ENCODE measurements at regions not wholly inside any gene's neighbourhood (a gene's known extent, or its start where the extent isn't known, plus 50 kb on each side); places are given as distances from the start of the nearest gene placed in this dataset.

DNA sequence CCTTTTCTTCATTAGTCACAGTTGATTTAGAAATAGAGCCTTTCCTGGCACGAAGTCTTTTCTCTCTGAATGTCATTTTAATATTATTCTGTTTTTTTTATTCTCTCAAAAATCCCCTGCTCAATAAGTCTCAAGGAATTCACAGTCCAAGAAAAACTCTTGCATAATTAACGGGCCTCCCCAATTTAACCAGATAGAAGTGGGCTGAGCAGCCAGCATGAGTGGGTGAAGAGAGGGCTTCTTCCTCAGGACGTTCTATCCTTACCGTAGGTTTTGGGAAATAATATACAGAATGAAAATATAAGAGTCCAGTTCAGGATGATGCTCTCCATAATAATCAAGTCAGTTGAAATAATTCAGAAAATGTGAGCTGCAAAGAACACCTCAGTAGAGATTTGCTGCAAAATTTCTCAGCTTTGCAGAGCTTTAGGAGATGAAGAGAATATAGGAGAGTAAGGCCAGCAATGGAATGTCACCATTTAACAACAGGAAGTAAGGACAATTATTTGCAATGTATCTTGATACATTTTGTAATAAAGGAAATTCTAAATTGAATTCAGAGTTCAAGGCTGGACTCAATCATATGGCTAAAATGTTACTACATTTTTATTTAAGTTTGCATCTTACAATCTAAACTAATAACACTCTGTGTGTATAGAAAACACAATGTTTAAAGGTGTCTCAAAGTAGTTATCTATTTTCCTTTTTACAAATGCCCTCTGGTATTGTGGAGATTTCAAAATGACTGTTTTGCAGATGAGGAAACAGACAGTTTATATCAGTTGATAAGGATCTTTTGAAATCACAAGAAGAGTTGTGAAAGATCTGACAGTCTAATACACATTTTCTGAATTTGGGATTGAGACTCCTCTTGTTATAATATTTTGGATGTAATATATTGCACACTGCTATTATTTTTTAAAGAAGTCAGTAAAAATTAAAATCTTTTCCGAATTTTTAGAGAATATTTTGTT lies 1724.1 kb upstream of the SEL1L start:
- ChIA-PET CTCF (no interaction called here), POLR2A (no interaction called here)
- no peak for ATAC-seq
- no peak overlapping the region for H3K4me3 Mint-ChIP-seq
- no peaks in the 10 kb centered on the region for H3K9me3 Mint-ChIP-seq
- TF ChIP-seq, protein P1, sequence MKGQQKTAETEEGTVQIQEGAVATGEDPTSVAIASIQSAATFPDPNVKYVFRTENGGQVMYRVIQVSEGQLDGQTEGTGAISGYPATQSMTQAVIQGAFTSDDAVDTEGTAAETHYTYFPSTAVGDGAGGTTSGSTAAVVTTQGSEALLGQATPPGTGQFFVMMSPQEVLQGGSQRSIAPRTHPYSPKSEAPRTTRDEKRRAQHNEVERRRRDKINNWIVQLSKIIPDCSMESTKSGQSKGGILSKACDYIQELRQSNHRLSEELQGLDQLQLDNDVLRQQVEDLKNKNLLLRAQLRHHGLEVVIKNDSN (CRISPR knock-in tag; IDR thresholded peaks at IDR 0.05) = no peak
- TF ChIP-seq MYBL2 (CRISPR knock-in tag; IDR thresholded peaks at IDR 0.05) = no peak
- no peak for TF ChIP-seq ZNF219 (CRISPR knock-in tag; IDR thresholded peaks at IDR 0.05; ENCODE audit: borderline replicate concordance)
- no peak for TF ChIP-seq CBFB (CRISPR knock-in tag; IDR thresholded peaks at IDR 0.05; ENCODE audit: low read depth)
- TF ChIP-seq, protein P2, sequence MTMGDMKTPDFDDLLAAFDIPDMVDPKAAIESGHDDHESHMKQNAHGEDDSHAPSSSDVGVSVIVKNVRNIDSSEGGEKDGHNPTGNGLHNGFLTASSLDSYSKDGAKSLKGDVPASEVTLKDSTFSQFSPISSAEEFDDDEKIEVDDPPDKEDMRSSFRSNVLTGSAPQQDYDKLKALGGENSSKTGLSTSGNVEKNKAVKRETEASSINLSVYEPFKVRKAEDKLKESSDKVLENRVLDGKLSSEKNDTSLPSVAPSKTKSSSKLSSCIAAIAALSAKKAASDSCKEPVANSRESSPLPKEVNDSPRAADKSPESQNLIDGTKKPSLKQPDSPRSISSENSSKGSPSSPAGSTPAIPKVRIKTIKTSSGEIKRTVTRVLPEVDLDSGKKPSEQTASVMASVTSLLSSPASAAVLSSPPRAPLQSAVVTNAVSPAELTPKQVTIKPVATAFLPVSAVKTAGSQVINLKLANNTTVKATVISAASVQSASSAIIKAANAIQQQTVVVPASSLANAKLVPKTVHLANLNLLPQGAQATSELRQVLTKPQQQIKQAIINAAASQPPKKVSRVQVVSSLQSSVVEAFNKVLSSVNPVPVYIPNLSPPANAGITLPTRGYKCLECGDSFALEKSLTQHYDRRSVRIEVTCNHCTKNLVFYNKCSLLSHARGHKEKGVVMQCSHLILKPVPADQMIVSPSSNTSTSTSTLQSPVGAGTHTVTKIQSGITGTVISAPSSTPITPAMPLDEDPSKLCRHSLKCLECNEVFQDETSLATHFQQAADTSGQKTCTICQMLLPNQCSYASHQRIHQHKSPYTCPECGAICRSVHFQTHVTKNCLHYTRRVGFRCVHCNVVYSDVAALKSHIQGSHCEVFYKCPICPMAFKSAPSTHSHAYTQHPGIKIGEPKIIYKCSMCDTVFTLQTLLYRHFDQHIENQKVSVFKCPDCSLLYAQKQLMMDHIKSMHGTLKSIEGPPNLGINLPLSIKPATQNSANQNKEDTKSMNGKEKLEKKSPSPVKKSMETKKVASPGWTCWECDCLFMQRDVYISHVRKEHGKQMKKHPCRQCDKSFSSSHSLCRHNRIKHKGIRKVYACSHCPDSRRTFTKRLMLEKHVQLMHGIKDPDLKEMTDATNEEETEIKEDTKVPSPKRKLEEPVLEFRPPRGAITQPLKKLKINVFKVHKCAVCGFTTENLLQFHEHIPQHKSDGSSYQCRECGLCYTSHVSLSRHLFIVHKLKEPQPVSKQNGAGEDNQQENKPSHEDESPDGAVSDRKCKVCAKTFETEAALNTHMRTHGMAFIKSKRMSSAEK (CRISPR knock-in tag; IDR thresholded peaks at IDR 0.05; ENCODE audit: borderline replicate concordance) = no peak
- TF ChIP-seq JAZF1 (CRISPR knock-in tag; IDR thresholded peaks at IDR 0.05) = no peak
- no peak for TF ChIP-seq GRHL2 (CRISPR knock-in tag; IDR thresholded peaks at IDR 0.05; ENCODE audit: insufficient replicate concordance, severe bottlenecking)
- no peak for TF ChIP-seq OVOL2 (CRISPR knock-in tag; IDR thresholded peaks at IDR 0.05; ENCODE audit: borderline replicate concordance)
- TF ChIP-seq CREM (CRISPR knock-in tag; IDR thresholded peaks at IDR 0.05) = no peak
- no peak for TF ChIP-seq ELF4 (CRISPR knock-in tag; IDR thresholded peaks at IDR 0.05; ENCODE audit: low read depth)
- TF ChIP-seq, protein P3, sequence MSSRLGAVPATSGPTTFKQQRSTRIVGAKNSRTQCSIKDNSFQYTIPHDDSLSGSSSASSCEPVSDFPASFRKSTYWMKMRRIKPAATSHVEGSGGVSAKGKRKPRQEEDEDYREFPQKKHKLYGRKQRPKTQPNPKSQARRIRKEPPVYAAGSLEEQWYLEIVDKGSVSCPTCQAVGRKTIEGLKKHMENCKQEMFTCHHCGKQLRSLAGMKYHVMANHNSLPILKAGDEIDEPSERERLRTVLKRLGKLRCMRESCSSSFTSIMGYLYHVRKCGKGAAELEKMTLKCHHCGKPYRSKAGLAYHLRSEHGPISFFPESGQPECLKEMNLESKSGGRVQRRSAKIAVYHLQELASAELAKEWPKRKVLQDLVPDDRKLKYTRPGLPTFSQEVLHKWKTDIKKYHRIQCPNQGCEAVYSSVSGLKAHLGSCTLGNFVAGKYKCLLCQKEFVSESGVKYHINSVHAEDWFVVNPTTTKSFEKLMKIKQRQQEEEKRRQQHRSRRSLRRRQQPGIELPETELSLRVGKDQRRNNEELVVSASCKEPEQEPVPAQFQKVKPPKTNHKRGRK (CRISPR knock-in tag; IDR thresholded peaks at IDR 0.05; ENCODE audit: borderline replicate concordance) = no peak
- no peak for TF ChIP-seq HMGA2 (CRISPR knock-in tag; IDR thresholded peaks at IDR 0.05)
- TF ChIP-seq EMX1 (CRISPR knock-in tag; IDR thresholded peaks at IDR 0.05) = no peak
- TF ChIP-seq NR1H2 (CRISPR knock-in tag; IDR thresholded peaks at IDR 0.05) = no peak
- TF ChIP-seq SMAD4 (CRISPR knock-in tag; IDR thresholded peaks at IDR 0.05) = no peak
- no peak for TF ChIP-seq RELA (CRISPR knock-in tag; IDR thresholded peaks at IDR 0.05; ENCODE audit: borderline replicate concordance)
- TF ChIP-seq ERG (CRISPR knock-in tag; IDR thresholded peaks at IDR 0.05) = no peak
- no peak for DNase-seq (ENCODE audit: low spot score)
- no peaks in the 10 kb centered on the region for H3K4me1 Mint-ChIP-seq
- H3K27ac Mint-ChIP-seq = no peak overlapping the region
- no peaks in the 10 kb centered on the region for H3K36me3 Mint-ChIP-seq
- H3K27me3 Mint-ChIP-seq (ENCODE audit: low read depth) = no peaks in the 10 kb centered on the region

DNA sequence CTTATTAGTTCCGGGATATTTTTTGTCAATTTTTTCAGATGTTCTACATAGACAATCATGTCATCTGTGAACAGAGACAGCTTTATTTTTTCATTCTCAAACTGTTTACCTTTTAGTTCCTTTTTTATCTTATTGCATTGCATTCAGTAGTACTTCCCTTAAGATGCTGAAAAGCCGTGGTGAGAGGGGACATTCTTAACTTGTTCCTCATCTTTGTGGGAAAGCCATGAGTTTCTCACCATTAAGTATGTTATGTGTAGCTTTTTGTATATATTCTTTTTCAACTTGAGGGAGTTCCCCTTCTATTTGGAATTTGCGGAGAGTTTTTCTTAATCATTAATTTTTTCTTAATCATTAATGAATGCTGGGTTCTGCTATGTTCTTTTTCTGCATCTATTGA lies 1727.1 kb upstream of the SEL1L start:
- no peak for ATAC-seq
- H3K4me1 Mint-ChIP-seq = no peaks in the 10 kb centered on the region
- H3K9me3 Mint-ChIP-seq = no peaks in the 10 kb centered on the region
- H3K27me3 Mint-ChIP-seq (ENCODE audit: low read depth) = no peaks in the 10 kb centered on the region
- H3K4me3 Mint-ChIP-seq = no peak overlapping the region
- DNase-seq (ENCODE audit: low spot score) = no peak
- ChIA-PET POLR2A (no interaction called here), CTCF (no interaction called here)
- no peak overlapping the region for H3K27ac Mint-ChIP-seq
- no peaks in the 10 kb centered on the region for H3K36me3 Mint-ChIP-seq
- TF ChIP-seq ARID4B (CRISPR knock-in tag; IDR thresholded peaks at IDR 0.05; ENCODE audit: borderline replicate concordance) = no peak
- no peak for TF ChIP-seq ZNF423 (CRISPR knock-in tag; IDR thresholded peaks at IDR 0.05)
- TF ChIP-seq, protein P4, sequence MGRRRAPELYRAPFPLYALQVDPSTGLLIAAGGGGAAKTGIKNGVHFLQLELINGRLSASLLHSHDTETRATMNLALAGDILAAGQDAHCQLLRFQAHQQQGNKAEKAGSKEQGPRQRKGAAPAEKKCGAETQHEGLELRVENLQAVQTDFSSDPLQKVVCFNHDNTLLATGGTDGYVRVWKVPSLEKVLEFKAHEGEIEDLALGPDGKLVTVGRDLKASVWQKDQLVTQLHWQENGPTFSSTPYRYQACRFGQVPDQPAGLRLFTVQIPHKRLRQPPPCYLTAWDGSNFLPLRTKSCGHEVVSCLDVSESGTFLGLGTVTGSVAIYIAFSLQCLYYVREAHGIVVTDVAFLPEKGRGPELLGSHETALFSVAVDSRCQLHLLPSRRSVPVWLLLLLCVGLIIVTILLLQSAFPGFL (CRISPR knock-in tag; IDR thresholded peaks at IDR 0.05; ENCODE audit: borderline replicate concordance) = no peak
- no peak for TF ChIP-seq PRRX2 (CRISPR knock-in tag; IDR thresholded peaks at IDR 0.05)
- TF ChIP-seq EMX1 (CRISPR knock-in tag; IDR thresholded peaks at IDR 0.05) = no peak
- TF ChIP-seq FOXK1 (CRISPR knock-in tag; IDR thresholded peaks at IDR 0.05) = no peak

Data from WTC11 (cell line).